ENCODE measurements at regions not wholly inside any gene's neighbourhood (a gene's known extent, or its start where the extent isn't known, plus 50 kb on each side); places are given as distances from the start of the nearest gene placed in this dataset.

DNA sequence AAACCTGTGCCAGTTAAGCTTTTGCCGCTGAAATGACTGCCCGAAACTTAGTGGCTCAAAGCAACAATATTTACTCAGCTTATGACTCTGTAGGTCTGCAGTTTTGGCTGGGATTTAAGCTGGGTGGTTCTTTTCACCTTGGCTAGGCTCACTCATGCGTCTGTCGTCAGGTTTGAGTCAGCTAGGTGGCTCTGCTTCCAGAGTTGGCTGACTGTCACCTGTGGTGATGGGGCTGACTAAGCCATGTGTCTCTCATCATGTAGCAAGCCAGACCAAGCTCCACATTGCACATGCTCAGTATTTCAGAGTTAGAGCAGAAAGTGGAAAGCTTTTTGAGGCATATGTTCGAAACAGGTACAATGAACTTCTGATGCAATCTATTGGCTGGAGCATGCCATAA is 354.8 kb downstream of the MEIS1 start:
- DNase-seq (ENCODE audit: insufficient read length, low spot score) (no peak), FAIRE-seq (peak; percentile 65)

DNA sequence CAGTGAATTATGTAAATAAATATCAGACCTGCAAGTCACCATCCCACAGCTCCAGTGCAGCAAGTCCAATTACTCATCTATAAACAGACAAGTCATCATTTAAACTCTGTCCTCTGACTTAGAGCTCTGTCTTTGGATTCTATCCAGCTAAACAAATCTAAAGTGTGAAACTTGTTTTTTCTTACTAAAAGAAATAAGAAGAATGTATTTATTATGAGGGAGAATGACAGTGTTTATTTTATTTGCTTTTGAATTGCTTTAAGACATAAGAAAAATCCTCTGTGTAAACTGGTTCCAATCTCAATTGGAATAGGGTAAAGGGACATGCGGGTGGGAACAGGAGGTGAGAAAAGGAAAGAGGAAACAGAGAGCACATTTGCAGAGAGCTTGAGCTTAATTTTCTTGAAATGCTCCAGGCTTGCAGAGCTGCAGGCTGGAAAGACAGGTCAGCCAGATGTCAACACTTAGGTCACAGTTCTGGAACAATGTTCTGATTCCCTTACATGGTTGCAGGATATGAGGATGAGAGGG is 355.8 kb downstream of the MEIS1 start:
- FAIRE-seq, result no peak
- no peak for DNase-seq (ENCODE audit: insufficient read length, low spot score)

DNA sequence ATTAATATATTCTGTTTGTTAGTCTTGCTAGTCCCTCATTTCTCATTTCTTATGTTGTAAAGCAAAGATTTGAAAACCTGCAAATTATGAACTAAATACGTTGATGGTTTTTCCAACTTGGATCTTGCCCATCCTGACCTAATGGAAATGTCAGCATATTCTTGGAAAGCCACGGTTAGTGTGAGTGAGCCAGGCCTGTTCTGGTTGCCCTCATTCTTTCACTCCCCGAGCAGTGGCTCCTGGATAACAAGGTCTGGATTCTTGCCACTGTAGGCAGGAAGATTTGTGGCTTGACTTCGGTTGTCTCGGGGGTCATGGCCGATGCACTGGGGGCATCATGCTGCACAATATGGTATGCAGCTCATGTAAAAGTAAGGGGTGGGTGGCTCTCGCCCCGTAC is 359.1 kb downstream of the MEIS1 start:
- DNase-seq (ENCODE audit: insufficient read length, low spot score), result no peak
- FAIRE-seq, result no peak

DNA sequence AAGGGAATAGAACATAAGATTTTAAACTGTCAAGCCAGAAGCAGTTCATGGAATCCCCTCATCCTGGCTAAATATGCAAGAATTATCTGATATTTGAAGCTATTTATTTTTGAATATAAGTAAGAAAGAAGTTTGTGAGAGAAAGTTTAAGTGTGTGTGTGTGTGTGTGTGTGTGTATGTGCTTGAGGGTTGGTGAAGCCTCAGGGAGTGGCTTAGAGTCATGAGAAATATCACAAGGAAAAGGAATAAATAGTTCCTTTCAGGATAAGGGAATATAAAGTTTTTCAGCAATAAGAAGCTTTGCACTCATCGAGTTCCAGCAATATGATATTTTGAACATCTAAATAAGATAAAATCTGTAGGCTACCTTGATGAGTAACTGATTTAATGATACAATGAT is 359.6 kb downstream of the MEIS1 start:
- no peak for FAIRE-seq
- DNase-seq (ENCODE audit: insufficient read length, low spot score), result no peak

DNA sequence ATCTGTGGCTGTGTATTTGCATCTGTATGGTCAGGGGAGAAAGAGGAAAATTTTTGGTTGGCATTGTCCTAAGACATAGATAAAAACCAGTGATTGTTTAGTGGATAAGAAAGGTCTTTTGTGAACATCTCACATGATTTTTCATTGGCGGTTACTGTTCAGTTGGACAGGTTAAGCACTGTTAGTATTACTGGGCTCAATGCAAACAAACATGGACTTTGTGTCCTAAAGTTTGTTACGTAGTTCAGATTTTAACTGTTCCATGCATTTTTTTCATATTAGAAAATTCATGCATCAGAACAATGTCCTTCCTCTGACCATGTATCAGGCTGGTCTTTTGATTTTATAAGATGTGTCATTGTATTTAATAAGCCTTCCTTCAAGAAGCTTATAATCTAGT is 368.0 kb downstream of the MEIS1 start:
- DNase-seq (ENCODE audit: insufficient read length, low spot score), result no peak
- no peak for FAIRE-seq

DNA sequence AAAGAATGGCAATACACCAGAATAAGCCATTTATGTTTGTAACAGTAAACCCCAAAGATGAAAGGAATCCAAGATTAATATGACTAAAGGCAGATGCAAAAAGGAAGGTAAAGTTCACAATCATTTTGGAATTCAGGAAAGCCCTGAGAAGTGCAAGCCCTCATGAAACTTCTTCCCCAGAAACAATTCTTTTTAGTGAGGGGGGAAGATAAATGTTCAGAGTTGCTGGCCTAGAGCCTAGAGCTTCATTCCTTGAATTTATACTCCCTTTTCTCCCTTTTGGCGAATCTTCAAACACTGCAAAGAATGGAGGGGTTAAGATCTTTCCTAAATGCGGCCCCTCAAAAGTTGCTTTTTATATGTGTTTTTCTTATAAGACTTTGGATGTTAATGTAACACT is 368.8 kb downstream of the MEIS1 start:
- FAIRE-seq, result no peak

DNA sequence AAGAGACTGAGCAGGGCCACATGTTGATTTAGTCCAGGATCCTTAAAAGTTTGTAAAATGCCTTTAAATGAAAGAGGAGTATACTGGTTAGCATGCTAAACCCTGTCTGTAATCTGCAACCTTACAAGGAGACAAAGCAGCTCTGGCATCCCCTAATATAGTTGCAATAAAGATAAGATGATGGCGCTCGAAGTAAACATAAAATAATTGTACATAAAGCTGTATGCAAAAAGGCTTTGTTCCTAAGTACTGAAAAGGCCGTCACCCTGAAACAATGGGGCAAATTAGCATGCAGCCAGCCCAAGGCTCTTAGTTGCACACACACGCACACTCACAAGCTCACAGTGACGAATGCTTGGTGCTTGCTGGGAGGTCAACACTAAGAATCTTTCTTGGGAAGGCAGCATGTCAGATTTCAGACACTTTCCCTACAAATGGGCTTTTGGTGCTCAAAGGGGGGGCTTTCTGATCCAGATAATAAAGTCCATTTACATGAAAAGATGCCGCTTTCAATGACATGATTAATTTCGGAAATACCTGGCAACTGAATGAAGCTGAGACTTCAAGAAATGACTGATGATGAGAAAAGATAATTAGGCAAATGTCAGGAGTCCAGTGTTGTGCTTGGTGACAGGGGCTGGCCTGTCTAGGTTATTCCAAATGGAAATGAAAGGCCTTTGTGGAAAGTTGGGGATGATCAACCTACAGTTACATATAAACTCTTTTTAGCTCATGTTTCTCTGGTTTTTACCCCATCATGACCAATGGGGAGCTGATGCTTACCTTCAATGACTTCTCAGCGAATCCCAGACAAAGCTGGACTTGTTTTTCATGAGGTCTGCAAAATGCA is 370.3 kb downstream of the MEIS1 start:
- DNase-seq (ENCODE audit: insufficient read length, low spot score) (no peak), FAIRE-seq (no peak)

More for the DNA sequence above, 368.8 kb downstream of the MEIS1 start:
- no peak for DNase-seq (ENCODE audit: insufficient read length, low spot score)

DNA sequence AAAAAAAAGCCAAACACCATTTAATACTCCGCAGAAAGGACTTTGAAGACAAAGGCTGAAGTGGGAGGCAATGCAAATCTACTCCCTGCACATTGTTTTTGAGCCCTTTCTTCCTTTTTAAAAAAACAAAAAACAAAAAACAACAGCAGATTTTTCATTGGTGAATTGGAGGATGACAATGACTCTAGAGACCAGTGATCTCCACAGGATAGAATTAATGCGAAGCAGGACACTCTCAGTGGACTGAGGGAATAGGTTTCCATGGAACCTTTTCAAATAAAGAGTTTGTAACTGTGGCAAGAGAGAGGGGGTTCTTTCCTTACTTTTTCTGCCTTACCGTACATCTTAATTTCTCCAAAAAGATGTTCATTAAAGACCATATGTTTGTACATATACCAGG is 371.0 kb downstream of the MEIS1 start:
- DNase-seq (ENCODE audit: insufficient read length, low spot score) (no peak), FAIRE-seq (no peak)

DNA sequence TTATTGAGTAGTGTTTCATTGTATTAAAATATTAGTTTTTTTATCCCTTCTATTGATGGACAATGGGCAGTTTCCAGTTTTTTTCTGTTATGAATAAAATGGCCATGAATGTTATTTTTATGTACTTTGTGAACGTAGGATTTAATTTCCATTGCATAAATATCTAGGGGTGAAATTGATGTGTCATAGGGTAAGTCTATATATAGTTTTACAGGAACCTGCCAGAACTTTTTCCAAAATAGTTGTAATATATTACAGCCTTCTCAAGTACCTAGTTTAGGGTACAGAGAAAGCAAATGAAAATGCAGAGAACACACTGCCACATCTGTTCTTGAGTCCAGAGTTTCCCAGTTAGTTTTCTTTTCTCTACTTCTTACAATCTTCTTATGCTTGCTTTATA is 378.6 kb downstream of the MEIS1 start:
- FAIRE-seq (no peak), DNase-seq (ENCODE audit: insufficient read length, low spot score) (no peak)

DNA sequence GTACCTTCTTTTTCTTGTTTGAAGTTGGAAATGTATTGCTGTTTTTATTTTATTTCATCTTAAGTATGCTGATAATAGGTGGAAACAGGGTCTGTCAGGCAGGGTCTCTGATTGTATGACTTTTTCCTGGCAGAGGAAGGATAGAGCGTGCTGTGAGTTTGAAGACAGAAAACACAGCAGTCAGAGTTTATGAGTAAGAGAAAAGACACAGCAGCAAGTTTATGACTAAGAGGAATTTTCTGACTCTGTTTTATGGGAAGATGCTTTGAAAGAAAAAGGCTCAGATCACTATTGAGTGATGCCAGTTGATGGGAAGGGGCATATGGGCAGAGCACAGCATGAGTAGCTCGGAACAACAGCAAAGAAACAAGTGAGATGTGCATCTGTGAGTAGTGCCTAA is 379.1 kb downstream of the MEIS1 start:
- peak; percentile 38 for FAIRE-seq
- DNase-seq (ENCODE audit: insufficient read length, low spot score), result no peak

DNA sequence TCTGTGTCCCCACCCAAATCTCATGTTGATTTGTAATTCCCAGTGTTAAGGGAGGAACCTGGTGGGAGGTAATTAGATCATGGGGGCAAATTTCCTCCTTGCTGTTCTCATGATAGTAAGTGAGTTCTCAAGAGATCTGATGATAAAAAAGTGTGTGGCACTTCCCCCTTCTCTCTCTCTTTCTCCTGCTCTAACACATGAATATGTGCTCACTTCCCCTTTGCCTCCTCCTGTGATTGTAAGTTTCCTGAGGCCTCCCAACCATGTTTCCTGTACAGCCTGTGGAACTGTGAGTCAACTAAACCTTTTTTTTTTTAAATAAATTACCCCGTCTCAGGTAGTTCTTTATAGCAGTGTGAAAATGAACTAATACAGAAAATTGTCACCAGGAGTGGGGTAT is 380.0 kb downstream of the MEIS1 start:
- FAIRE-seq, result no peak
- DNase-seq (ENCODE audit: insufficient read length, low spot score), result no peak

DNA sequence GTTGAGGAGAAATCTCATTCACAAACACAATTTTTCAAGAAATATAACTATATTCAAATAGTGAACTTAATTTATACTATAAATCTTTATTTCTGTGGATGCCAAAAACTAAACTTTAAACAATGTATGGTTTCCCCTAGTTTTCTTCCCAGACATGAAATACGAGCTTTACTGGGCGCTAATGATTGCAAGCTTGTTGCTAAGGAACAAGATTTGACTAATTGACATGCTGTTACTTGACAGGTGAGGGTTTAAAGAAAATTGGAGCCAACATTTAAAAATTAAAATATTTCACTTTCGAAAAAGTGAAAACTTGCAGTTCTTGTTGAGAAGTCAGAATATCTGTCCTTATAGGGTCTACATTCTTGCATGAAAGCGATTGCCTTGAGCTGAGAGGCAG is 381.0 kb downstream of the MEIS1 start:
- FAIRE-seq, result no peak
- no peak for DNase-seq (ENCODE audit: insufficient read length, low spot score)

DNA sequence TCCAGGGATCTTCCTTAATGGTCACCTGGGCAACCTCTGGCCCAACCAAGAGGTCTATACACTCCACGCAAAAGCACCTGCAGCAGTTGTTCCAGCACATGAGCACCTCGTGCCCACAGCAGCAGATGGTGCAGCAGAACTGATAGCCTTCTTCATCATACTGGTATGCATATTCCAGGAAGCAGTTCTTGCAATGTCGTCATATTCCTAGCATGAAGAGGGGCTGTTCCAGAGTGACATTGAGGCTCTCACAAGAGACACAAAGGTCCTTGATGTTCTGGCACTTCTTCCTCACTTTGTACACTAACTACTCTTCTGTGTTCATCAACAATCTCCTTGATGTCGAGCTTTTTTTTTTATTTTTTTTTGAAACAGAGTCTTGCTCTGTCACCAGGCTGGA is 386.2 kb downstream of the MEIS1 start:
- no peak for FAIRE-seq
- no peak for DNase-seq (ENCODE audit: insufficient read length, low spot score)

DNA sequence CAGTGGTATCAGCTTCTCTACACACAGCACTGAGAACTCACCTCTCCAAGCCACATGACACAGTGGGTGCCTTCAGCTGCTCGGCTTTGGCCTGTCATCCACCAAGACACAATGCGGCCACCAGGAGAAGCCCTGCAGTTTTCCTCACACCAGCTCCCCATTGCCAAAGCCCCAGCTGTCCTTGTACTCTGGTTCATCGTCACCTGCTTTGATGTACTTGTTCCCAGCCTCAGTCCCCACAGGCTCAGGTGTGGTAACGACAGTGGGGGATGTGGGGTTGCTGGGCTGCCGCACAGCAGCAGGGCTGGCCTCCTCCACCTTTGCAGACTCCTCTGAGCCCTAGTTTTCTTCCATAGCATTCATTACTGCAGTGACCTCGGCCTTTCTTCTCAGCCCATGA is 387.3 kb downstream of the MEIS1 start:
- FAIRE-seq (no peak), DNase-seq (ENCODE audit: insufficient read length, low spot score) (no peak)

DNA sequence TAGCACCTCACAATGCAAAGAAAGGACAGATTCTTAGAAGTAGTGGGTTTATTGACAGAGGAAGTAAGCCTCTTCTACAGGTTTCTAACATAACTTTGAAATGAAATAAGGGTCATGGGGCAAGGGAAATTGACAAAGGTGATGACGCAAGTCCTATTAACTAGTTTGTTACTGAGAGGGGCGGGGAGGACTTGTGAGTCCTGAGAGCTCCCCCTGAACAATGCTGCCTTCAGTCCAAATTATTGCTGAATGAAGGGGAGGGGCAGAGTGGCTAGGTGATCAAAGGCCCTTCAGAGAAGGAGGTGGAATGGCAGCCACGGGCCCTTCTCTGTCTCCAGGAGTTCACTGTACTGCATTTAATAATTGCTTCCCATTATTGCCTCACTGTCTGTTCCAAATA is 390.0 kb downstream of the MEIS1 start:
- no peak for DNase-seq (ENCODE audit: insufficient read length, low spot score)
- no peak for FAIRE-seq

DNA sequence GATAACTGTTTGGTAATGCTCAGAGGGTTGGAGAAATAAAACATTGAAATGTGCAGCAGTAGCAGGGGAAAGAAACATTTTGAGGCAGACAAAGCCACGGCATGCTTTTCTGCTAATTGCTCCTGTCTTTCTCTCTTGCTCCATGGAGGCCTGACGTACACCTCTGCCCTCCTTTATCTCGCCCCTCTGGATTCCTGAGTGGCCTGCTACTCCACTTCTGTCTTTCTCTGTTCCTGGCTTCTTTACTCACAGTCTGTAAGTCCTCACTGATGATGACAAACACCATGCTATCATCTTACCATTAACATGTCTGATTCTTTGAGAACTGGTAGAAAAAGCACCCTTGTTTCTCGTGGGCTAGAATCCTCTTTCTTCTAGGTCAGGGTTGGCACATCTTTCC is 392.9 kb downstream of the MEIS1 start:
- FAIRE-seq (no peak), DNase-seq (ENCODE audit: insufficient read length, low spot score) (no peak)

DNA sequence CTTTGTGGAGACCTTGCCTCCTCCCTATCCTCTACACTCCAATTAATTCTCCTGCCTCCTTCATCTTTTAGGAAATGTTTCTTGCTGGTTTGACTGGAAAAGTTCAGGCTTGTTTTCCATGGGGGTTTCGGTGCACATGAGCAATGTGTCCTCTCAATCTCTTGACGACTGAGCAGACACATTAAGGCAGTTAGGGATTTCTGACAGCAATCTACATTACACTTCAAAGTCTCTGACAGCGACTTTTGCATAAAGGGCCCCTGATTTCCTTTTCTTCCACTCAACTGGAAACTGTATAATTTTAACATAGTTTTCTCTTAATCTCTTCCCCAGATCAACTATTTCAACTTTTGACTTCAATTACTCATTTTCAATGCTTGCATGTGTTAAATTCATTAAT is 394.0 kb downstream of the MEIS1 start:
- DNase-seq (ENCODE audit: insufficient read length, low spot score) (no peak), FAIRE-seq (no peak)

DNA sequence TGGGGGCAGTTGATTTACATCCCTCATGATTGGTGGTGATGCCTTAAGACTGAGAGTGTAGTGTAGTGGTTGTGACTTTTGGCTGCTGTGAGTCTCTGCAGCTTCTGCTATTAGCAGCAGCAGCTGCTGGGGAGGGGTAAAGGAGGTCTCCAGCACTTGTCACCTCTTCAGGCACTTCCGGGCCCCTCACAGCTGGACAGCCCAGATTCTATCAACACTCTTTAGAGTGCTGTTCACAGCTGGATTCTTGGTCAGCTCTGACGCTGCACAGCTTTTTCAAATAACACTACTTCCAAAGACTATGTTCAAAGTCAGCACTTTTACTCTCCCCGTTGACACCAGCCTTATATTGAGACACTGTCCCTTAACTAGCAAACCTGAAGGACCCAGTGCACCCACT is 396.0 kb downstream of the MEIS1 start:
- FAIRE-seq, result no peak
- no peak for DNase-seq (ENCODE audit: insufficient read length, low spot score)

DNA sequence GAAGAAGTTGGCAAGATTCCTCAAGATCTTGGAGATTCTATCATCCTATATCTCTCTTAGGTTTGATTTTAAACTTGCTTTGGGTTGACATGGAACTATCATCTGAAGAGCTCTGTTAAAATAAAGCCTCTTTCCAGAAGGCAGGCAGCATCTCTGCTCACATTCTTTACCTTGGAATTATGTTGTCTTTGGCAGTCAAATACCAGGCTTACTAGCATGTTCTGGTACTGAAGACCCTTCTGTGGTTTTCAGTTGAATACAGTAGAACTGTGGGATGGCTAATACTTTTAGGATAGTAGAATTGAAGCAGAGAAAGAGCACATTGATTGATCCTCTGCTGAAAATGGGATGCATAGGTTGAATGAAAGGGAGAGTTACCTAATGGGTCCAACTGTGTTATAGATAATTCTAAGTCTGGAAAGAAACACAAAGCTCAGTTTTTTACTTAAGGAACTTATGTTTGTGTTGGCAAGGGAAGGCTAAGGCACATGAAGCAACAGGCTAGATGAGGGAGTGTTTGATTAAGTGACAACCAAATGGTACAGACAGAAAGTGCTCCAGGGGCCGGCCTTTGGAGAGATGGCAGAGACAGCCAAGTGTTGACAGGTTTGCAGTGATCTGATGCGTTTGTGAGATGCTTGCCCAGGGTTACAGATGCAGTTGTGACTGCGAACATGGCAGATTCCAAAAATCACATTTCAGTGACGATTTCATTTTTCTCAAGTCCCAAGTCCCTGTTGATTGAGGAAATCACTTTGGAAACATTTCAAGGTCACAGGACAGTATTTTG is 397.9 kb downstream of the MEIS1 start:
- FAIRE-seq, result no peak

DNA sequence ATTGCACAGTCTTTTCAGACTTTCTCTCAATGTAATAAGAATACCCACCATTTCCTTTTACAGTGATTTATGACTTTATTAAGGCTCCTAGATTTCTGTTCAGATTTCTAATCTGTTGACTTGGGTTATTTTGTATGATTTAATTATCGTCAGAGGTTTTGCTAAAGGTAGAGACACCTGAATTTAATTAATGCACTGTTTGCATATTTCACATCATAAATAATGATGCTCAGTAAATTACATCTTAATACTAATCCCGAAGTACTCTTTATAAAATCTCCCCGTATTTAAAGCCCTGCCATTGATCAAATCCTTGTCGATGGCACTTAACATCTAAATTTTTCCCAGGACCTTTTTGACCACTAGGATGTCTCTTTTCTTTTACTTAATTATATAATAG is 399.9 kb downstream of the MEIS1 start:
- DNase-seq (ENCODE audit: insufficient read length, low spot score) (no peak), FAIRE-seq (no peak)

More for the DNA sequence above, 397.9 kb downstream of the MEIS1 start:
- no peak for DNase-seq (ENCODE audit: insufficient read length, low spot score)

DNA sequence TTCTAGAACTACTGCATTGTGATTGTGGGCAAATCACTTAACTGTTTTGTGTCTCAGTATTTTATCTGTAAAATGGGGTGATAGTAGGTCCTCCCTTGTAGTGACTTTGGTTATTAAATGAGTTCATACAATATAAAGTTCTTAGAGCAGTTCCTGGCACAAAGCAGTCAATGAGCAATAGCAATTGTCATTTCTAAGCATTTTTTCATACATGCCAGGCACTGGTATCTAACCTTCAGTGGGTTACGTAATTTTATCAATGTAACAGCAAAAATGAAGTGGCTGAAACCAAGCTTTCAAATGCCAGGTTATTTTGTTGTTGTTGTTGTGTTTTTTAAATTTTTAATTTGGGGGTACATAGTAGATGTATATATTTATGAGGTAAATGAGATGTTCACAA is 401.9 kb downstream of the MEIS1 start:
- no peak for FAIRE-seq

More for the DNA sequence above, 401.9 kb downstream of the MEIS1 start:
- no peak for DNase-seq (ENCODE audit: insufficient read length, low spot score)
